ENCODE measurements at regions not wholly inside any gene's neighbourhood (a gene's known extent, or its start where the extent isn't known, plus 50 kb on each side); places are given as distances from the start of the nearest gene placed in this dataset.
"Not testable (repeated sequence)": the region's sequence is repeated elsewhere in the genome, so short reads cannot be mapped to it uniquely, and the experiment has no call there.

DNA sequence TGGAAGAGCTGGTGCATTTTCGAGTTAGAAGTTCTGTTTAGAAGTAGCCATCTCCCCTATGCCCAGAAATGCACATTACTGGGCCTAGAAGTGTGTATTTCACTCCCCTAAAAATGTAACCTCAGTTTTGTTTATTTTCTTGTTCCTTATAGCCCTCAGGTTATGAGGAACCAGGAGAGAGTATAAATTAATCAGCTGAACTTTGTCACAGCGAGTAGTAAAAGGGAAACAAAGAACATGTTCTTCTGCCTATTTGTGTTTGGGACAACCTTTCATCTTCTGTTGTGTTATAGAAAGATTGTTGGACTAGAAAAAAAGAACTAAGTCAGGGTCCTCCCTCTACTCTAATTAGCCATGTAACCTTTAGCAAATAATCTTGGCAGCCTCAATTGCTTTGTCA, 160.5 kb upstream of the PDE4B start:
- TF ChIP-seq, protein P1, sequence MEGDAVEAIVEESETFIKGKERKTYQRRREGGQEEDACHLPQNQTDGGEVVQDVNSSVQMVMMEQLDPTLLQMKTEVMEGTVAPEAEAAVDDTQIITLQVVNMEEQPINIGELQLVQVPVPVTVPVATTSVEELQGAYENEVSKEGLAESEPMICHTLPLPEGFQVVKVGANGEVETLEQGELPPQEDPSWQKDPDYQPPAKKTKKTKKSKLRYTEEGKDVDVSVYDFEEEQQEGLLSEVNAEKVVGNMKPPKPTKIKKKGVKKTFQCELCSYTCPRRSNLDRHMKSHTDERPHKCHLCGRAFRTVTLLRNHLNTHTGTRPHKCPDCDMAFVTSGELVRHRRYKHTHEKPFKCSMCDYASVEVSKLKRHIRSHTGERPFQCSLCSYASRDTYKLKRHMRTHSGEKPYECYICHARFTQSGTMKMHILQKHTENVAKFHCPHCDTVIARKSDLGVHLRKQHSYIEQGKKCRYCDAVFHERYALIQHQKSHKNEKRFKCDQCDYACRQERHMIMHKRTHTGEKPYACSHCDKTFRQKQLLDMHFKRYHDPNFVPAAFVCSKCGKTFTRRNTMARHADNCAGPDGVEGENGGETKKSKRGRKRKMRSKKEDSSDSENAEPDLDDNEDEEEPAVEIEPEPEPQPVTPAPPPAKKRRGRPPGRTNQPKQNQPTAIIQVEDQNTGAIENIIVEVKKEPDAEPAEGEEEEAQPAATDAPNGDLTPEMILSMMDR (IDR thresholded peaks at IDR 0.05; ENCODE audit: low read depth, low read length, missing control alignments): no peak

GRCh38 chr1:65640046-65640445, 152.6 kb upstream of the PDE4B start:
- TF ChIP-seq, protein P1 (IDR thresholded peaks at IDR 0.05; ENCODE audit: low read depth, low read length, missing control alignments): no peak
- no peak for DNase-seq (ENCODE audit: low read depth)

More for the DNA sequence above, 160.5 kb upstream of the PDE4B start:
- no peak overlapping the region for H3K4me3 ChIP-seq (ENCODE audit: low read depth, low read length)
- DNase-seq (ENCODE audit: low read depth): no peak

DNA sequence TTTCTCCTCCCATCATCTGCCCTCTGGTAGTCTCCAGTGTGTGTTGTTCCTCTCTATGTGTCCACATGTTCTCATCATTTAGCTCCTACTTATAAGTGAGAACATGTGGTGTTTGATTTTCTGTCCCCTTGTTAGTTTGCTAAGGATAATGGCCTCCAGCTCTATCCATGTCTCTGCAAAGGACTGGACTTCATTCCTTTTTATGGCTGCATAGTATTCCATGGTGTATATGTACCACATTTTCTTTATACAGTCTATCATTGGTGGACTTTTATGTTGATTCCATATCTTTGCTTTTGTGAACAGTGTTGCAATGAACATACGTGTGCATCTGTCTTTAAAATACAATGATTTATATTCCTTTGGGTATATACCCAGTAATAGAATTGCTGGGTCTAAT, 143.5 kb upstream of the PDE4B start:
- not testable (repeated sequence) for DNase-seq (ENCODE audit: low read depth)

More at GRCh38 chr1:65640046-65640445, 152.6 kb upstream of the PDE4B start:
- no peak overlapping the region for H3K4me3 ChIP-seq (ENCODE audit: low read depth, low read length)

GRCh38 chr1:65650682-65651081, 142.0 kb upstream of the PDE4B start:
- H3K4me3 ChIP-seq (ENCODE audit: low read depth, low read length): no peak overlapping the region
- DNase-seq (ENCODE audit: low read depth): no peak
- TF ChIP-seq, protein P1 (IDR thresholded peaks at IDR 0.05; ENCODE audit: low read depth, low read length, missing control alignments): no peak

More for the DNA sequence above, 143.5 kb upstream of the PDE4B start:
- not testable (repeated sequence) for H3K4me3 ChIP-seq (ENCODE audit: low read depth, low read length)

DNA sequence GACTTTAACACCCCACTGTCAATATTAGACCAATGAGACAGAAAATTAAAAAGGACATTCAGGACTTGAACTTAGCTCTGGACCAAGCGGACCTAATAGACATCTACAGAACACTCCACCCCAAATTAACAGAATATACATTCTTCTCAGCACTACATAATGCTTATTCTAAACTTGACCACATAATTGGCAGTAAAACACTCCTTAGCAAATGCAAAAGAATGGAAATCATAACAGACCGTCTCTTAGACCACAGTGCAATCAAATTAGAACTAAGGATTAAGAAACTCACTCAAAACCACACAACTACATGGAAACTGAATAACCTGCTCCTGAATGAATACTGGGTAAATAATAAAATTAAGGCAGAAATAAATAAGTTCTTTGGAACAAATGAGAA, 138.2 kb upstream of the PDE4B start:
- DNase-seq (ENCODE audit: low read depth); H3K4me3 ChIP-seq (ENCODE audit: low read depth, low read length): not testable (repeated sequence)

DNA sequence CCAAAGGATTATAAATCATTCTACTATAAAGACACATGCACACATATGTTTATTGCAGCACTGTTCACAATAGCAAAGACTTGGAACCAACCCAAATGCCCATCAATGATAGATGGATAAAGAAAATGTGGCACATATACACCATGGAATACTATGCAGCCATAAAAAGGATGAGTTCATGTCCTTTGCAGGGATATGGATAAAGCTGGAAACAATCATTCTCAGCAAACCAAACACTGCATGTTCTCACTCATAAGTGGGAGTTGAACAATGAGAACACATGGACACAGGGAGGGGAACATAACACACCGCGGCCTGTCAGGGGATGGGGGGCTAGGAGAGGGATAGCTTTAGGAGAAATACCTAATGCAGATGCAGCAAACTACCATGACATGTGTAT, 135.1 kb upstream of the PDE4B start:
- not testable (repeated sequence) for DNase-seq (ENCODE audit: low read depth)

GRCh38 chr1:65658122-65658521, 134.6 kb upstream of the PDE4B start:
- no peak overlapping the region for H3K4me3 ChIP-seq (ENCODE audit: low read depth, low read length)
- TF ChIP-seq, protein P1 (IDR thresholded peaks at IDR 0.05; ENCODE audit: low read depth, low read length, missing control alignments): no peak
- no peak for DNase-seq (ENCODE audit: low read depth)

More for the DNA sequence above, 135.1 kb upstream of the PDE4B start:
- not testable (repeated sequence) for H3K4me3 ChIP-seq (ENCODE audit: low read depth, low read length)

- no peak for DNase-seq (ENCODE audit: low read depth)
- TF ChIP-seq, protein P1 (IDR thresholded peaks at IDR 0.05; ENCODE audit: low read depth, low read length, missing control alignments): no peak
These were observed 124.3 kb upstream of the PDE4B start for GRCh38 chr1:65668368-65668767.

DNA sequence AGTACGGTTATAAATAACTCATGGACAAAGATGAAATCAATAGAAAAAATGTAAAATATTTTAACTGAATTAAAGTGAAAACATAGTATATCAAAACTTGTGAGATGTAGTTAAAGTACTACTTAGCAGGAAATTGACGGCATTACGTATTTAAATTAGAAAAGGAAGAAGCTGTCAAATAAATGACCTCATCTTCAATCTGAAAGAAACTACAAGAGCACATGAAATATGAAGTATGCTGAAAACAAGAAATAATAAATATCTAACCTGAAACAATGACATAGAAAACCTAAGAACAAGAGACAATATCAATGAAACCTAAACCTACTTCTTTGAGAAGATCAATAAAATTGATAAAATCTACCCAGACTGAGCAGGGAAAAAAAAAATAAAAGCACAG, 122.2 kb upstream of the PDE4B start:
- no peak overlapping the region for H3K4me3 ChIP-seq (ENCODE audit: low read depth, low read length)
- no peak for DNase-seq (ENCODE audit: low read depth)
- TF ChIP-seq, protein P1 (IDR thresholded peaks at IDR 0.05; ENCODE audit: low read depth, low read length, missing control alignments): no peak

More at GRCh38 chr1:65668368-65668767, 124.3 kb upstream of the PDE4B start:
- H3K4me3 ChIP-seq (ENCODE audit: low read depth, low read length): no peak overlapping the region
